Rectal smooth muscle tissue (tissue), 1 donor: ENCODE measurements at regions not wholly inside any gene's neighbourhood (a gene's known extent, or its start where the extent isn't known, plus 50 kb on each side); places are given as distances from the start of the nearest gene placed in this dataset.
"Not testable (repeated sequence)": the region's sequence is repeated elsewhere in the genome, so short reads cannot be mapped to it uniquely, and the experiment has no call there.

Experiments
- H3K27ac ChIP-seq: one replicate; pipeline ENCODE4 v1.7.0; 2013; ENCODE audit warnings: low read depth, low read length, inconsistent platforms
- H3K27me3 ChIP-seq: one replicate; pipeline ENCODE4 v1.7.0; 2013; ENCODE audit warnings: low read length; ENCODE audit not compliant: control insufficient read depth, insufficient read depth
- H3K36me3 ChIP-seq: one replicate; pipeline ENCODE4 v1.7.0; 2013; ENCODE audit warnings: low read length; ENCODE audit not compliant: control insufficient read depth, insufficient read depth
- H3K4me1 ChIP-seq: one replicate; pipeline ENCODE4 v1.7.0; 2013; ENCODE audit warnings: low read length; ENCODE audit not compliant: control insufficient read depth, insufficient read depth
- H3K4me3 ChIP-seq: one replicate; pipeline ENCODE4 v1.7.0; 2013; ENCODE audit warnings: low read length
- H3K9ac ChIP-seq: one replicate; pipeline ENCODE4 v1.7.0; 2013; ENCODE audit warnings: low read length

GRCh38 chr2:236366049-236366387, 101.8 kb upstream of the ASB18 start:
- peaks cover 3% of the 10 kb centered on the region for H3K4me1 ChIP-seq
- H3K36me3 ChIP-seq: no peaks in the 10 kb centered on the region
- H3K27me3 ChIP-seq: no peaks in the 10 kb centered on the region
- no peak overlapping the region for H3K9ac ChIP-seq
- H3K27ac ChIP-seq: no peak overlapping the region
- no peak overlapping the region for H3K4me3 ChIP-seq

DNA sequence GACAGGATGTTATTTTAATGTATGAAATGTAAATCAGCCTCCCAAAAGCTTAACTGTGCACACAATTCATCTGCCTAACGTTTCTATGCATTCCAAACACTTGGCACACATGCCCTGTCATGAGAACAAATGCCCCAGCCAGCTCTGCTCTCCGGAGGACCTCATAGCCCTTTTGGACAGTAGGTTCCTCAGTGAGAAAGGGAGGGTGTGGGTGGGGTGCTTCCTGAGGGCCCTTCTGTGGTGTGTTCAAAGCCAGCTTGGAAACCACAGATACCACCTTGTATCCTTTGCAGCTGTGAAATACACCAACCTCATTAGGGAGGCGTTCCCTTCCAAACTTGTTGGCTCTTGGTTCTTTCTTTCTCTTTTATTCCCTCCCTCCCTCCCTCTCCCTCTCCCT, 102.2 kb upstream of the ASB18 start:
- Histone ChIP-seq H3K4me1 (peaks cover 3% of the 10 kb centered on the region), H3K4me3 (no peak overlapping the region), H3K27me3 (no peaks in the 10 kb centered on the region), H3K27ac (no peak overlapping the region), H3K9ac (no peak overlapping the region), H3K36me3 (no peaks in the 10 kb centered on the region)

DNA sequence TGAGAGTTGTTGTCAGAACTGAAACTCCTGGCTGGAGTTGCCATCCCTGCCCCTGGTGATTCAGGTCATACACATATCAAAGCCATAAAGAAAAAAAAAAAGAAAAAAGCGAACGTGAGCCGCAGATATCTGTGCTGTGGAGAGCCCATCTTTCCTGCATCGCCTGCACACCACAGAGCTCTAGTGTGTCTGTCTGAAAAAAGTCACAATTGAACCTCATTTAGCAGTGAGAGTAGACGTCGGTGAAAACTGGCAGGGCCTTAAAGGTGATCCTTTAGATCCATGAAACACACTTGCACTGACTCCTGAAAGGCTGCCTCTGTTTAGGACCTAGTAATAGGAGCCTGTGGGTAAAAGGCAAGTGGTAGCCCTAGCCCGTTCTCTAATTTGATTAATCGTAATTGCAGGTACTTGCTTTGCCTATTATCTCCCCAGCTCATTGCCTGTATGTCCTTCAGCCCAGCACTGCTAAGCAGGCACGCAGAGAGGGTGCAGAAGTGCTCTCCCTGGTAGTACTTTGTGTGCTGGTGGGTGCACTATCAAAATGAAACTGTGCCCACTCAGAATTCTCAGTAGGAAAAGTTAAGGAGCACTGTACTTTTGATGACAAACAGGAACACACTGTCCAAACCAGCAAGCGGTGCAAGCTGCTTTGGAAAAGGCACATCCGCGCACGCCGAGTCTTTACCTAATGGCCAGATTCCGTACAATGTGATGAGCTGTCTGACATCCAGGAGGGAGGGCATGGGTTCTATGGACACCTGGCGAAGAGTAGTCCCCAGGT, 103.5 kb upstream of the ASB18 start:
- Histone ChIP-seq H3K27ac (no peak overlapping the region), H3K4me3 (no peak overlapping the region), H3K4me1 (peaks cover 3% of the 10 kb centered on the region), H3K36me3 (no peaks in the 10 kb centered on the region), H3K27me3 (no peaks in the 10 kb centered on the region), H3K9ac (no peak overlapping the region)

- Histone ChIP-seq H3K9ac (no peak overlapping the region), H3K36me3 (no peaks in the 10 kb centered on the region), H3K27ac (no peak overlapping the region), H3K27me3 (no peaks in the 10 kb centered on the region), H3K4me1 (peaks cover 3% of the 10 kb centered on the region), H3K4me3 (no peak overlapping the region)
These were observed 105.5 kb upstream of the ASB18 start for GRCh38 chr2:236369661-236370062.

DNA sequence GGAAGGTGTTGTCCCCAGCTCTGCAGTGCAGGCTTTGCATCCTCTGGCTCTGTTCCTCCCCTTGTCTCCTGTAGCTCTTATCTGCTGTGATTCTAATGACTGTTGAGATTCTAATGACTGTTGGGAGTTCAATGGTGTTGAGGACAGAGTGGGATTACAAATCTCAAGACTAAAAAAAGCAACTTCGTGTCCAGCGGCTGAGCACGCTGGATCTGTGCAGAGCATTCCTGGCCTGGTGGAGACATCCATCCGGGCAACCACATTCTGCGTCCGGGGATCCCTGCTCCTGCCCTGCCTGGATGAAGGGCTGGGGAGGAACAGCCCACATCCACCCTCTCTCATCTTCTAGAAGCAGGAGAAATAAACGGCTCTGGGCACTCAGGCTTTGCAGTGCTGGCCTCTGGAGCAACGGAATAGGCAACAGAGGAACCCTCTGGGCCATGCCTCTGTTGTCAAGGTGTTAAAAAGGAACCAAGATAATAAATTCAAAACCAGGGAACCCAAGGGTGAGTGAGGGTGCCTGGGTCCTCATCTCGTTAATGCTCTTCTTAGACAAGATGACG, 106.7 kb upstream of the ASB18 start:
- H3K27me3 ChIP-seq: no peaks in the 10 kb centered on the region

DNA sequence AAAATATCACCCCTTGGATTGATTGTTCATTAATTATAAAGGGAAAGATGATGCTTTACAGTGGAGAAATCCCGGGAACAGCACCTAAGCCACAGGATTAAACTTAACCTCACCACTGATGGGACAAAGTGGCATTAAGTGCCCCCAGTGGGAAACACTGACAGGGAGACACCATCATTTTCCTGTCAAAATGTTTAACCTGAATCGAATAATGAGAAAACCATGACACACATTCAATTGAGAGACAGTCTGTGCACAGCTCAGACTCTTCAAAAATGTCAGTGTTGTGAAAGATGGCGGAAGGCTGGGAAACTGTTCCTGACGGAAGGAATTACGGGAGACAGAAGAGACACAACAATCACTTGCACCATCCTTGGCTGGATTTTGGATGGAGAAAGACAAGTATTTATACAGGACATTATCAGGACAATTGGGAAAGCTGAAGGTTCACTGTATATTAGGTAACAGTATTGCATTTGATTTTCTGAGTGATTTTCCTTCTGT, 111.8 kb upstream of the ASB18 start:
- H3K9ac ChIP-seq: no peak overlapping the region
- H3K4me3 ChIP-seq: no peak overlapping the region
- no peaks in the 10 kb centered on the region for H3K27me3 ChIP-seq
- no peaks in the 10 kb centered on the region for H3K36me3 ChIP-seq
- H3K4me1 ChIP-seq: no peaks in the 10 kb centered on the region
- no peak overlapping the region for H3K27ac ChIP-seq

More for the DNA sequence above, 106.7 kb upstream of the ASB18 start:
- Histone ChIP-seq H3K27ac (no peak overlapping the region), H3K4me3 (no peak overlapping the region), H3K36me3 (no peaks in the 10 kb centered on the region), H3K4me1 (peaks cover 3% of the 10 kb centered on the region), H3K9ac (no peak overlapping the region)

DNA sequence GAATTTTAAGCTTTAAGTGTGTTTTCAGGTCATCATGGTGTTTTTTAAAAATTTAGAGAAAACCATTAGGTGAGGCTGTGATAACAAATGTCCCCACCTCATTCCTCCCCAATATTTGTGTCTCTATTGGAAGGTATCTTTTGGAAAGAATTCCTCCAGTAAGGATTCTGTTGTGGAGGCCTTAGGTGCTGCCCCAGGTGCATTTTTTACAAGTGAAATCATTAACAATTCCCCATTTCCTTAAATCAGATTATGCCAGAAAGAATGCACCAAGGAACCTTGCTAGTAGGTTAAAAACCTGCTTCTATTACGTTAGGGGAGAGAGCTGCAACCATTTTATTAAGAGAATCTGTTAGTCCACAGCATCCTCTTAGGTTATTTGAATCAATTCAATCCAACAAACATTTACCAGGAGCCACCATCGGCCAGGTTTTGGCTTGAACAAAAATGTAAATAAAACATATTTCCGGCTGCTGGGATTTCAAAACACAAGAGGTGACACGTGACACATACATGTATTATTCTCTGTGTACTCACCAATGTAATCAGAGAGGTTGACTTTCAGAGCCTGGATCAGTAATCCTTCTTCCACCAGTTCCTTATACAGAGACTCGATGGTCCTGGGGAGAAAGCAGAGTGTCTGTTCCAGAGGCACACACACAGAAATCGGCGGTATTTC, 112.5 kb upstream of the ASB18 start:
- no peaks in the 10 kb centered on the region for H3K4me1 ChIP-seq
- H3K4me3 ChIP-seq: no peak overlapping the region
- no peak overlapping the region for H3K9ac ChIP-seq
- H3K36me3 ChIP-seq: no peaks in the 10 kb centered on the region
- no peak overlapping the region for H3K27ac ChIP-seq
- no peaks in the 10 kb centered on the region for H3K27me3 ChIP-seq

- no peak overlapping the region for H3K9ac ChIP-seq
- no peaks in the 10 kb centered on the region for H3K4me1 ChIP-seq
- H3K4me3 ChIP-seq: no peak overlapping the region
- no peaks in the 10 kb centered on the region for H3K27me3 ChIP-seq
- H3K27ac ChIP-seq: no peak overlapping the region
- no peaks in the 10 kb centered on the region for H3K36me3 ChIP-seq
These were observed 115.9 kb upstream of the ASB18 start for GRCh38 chr2:236380051-236380612.

DNA sequence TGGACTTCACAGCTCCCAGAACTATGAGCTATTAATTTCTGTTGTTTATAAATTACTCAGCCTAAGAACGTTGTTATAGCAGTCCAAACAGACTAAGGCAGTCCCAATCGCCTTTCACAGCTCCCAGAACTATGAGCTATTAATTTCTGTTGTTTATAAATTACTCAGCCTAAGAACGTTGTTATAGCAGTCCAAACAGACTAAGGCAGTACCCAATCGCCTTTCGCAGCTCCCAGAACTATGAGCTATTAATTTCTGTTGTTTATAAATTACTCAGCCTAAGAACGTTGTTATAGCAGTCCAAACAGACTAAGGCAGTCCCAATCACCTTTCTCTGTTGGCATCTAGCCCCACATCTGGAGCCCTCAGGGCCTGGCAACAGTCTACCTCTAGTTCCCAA, 117.0 kb upstream of the ASB18 start:
- not testable (repeated sequence) for H3K4me1 ChIP-seq, H3K36me3 ChIP-seq, H3K27me3 ChIP-seq, H3K9ac ChIP-seq, H3K27ac ChIP-seq, H3K4me3 ChIP-seq

GRCh38 chr2:236389284-236390216, 125.3 kb upstream of the ASB18 start:
- not testable (repeated sequence) for H3K27me3 ChIP-seq, H3K4me1 ChIP-seq, H3K4me3 ChIP-seq, H3K9ac ChIP-seq, H3K27ac ChIP-seq, H3K36me3 ChIP-seq

DNA sequence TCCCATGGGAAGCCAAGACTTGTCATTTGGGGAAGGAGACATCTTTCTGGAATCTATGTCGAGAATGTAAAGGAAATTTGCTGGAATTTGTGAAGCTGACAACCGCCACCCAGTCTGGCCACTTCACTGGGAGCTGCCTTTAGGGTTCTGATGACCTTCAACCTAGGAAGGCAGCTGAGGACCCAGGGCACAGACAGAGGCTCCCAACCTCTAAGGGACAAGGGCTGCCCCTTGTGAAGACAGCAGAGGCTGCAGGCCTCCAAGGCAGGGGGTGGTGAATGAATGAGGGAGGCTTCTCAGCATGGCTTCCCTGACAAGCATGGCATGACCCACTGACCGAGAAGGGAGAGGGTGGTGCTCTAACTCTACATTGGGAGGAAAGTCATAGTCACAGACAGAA, 128.9 kb upstream of the ASB18 start:
- Histone ChIP-seq H3K27me3 (no peaks in the 10 kb centered on the region), H3K27ac (no peak overlapping the region), H3K9ac (no peak overlapping the region), H3K36me3 (no peaks in the 10 kb centered on the region), H3K4me1 (no peaks in the 10 kb centered on the region), H3K4me3 (no peak overlapping the region)

- H3K9ac ChIP-seq: no peak overlapping the region
- no peaks in the 10 kb centered on the region for H3K36me3 ChIP-seq
- no peaks in the 10 kb centered on the region for H3K4me1 ChIP-seq
These were observed 129.4 kb upstream of the ASB18 start for GRCh38 chr2:236393581-236393980.

More at GRCh38 chr2:236393581-236393980, 129.4 kb upstream of the ASB18 start:
- no peak overlapping the region for H3K27ac ChIP-seq
- no peak overlapping the region for H3K4me3 ChIP-seq
- H3K27me3 ChIP-seq: no peaks in the 10 kb centered on the region
